Posterior cingulate gyrus (tissue), 11 donors: ENCODE measurements at regions not wholly inside any gene's neighbourhood (a gene's known extent, or its start where the extent isn't known, plus 50 kb on each side); places are given as distances from the start of the nearest gene placed in this dataset.
A peak's percentile ranks its signal among the peaks of the same experiment; 100 is the strongest.

Experiments used
- DNase-seq, 10 donors: peaks; one replicate each; pipeline versions ENCODE4 v3.0.0 to v3.0.0-alpha.2; 2020 to 2021; ENCODE audit warnings: mixed read lengths in 3 of 10
- intact Hi-C: fragments of 100-400 bp; cut with DNase I; formaldehyde crosslinking; loops from one replicate; pipeline ENCODE4 v1.15.1; 2023

DNA sequence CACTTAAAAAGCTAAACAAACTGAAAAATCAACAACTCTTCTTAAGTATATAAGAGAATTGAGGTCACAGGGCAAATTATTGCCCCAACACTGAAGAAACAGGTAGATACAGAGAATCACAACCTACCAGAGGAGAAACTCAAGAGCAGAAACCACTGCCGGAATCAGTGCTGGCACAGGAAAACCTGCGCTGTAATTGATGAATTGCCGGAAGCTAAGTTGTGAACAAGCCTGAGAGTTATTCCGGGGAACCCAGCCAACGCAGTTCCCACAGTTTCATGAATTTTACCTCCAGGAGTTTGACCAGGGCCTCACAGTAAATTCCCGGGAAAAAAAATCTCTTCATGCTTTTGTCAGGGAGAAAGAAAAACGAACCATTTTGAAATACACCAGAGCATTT lies 657.1 kb upstream of the BRINP3 start:
- DNase-seq, result peak in 1 of 10 donors; percentile 30
- intact Hi-C loops, result no loop called here

DNA sequence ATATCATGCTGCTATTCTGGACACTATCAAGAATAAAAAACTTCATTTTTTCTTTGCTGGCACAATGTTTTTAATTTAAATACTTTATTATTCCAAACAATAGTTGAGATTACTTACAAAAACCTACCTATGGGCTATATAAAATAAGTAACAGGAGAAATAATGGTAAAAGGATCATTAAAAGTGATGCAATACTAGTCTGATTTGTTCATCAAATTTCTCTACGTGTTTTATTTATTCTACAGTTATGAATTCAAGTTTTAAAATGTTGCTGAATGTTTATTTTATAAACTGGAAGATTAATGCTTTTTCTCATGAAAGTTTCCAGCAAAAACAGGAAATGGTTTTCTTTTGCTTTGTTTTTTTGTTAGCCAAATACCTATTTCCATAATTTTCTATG lies 662.4 kb upstream of the BRINP3 start:
- no peak for DNase-seq
- intact Hi-C loops, result no loop called here

DNA sequence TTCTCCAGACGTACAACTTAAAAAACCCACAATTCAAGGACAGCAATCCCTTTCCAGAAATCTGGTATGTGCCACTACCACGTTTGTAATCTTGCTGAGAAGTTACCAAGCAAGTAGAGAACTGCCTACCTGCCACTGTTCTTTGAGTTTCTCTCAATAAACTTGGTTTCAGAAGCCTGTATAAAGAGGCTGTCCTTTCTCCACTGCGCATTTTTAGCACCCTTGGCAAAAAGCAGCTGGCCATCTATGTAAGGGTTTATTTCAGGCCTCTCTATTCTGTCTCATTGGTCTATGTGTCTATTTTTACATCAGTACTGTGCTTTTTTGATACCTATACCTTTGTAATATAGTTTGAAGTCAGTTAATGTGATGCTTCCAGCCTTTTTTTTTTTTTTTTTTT lies 665.1 kb upstream of the BRINP3 start:
- intact Hi-C loops, result no loop called here
- no peak for DNase-seq

DNA sequence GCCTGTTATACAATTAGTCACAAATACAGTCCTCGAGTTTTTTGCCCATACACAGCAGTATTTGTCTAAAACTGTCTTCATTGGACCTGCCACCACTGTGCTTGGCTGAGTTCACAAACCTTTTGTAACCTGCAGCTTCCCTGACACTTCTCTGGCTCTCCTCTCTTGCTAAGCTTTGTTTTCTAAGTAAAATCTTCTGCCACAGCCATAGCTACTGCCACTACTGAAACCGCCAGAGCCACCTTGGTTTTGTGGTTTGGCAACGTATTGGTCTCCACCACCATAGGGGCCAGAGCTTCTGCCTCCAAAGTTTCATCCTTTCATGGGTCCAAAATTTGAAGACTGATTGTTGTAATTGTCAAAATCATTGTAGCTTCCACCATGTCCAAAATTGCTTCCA lies 668.2 kb upstream of the BRINP3 start:
- intact Hi-C loops, result no loop called here
- no peak for DNase-seq

DNA sequence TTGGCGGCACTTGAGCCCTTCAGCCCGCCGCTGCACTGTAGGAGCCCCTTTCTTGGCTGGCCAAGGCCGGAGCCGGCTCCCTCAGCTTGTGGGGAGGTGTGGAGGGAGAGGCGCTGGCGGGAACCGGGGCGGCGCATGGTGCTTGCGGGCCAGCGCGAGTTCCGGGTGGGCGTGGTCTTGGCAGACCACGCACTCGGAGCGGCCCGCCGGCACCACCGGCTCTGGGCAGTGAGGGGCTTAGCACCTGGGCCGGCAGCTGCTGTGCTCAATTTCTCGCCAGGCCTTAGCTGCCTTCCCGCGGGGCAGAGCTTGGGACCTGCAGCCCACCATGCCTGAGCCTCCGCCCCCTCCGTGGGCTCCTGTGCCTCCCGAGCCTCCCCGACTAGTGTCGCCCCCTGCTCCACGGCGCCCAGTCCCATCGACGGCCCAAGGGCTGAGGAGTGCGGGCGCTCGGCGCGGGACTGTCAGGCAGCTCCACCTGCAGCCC lies 673.7 kb upstream of the BRINP3 start:
- DNase-seq, result peak in 4 of 10 donors; percentile 6 to 85 (median 64)
- intact Hi-C loops, result no loop called here

DNA sequence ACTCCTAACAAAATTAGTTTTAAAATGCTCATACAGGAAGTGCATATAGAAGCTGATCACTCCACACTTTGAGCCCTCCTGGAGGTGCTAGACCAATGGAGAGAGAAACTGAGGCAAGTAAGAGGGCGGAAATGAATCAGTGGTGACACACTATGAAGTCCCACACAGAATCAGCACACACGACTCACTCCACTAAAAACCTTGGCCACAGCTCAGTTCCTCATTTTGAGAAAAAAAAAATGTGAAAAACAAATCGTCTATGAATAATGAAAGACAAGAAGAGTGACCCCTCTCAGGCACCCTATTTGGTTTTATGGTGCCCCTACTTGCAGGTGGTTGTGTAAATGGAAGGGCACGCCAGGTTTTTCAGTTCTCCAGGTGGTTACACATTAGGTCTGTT lies 675.1 kb upstream of the BRINP3 start:
- intact Hi-C loops, result no loop called here
- no peak for DNase-seq

DNA sequence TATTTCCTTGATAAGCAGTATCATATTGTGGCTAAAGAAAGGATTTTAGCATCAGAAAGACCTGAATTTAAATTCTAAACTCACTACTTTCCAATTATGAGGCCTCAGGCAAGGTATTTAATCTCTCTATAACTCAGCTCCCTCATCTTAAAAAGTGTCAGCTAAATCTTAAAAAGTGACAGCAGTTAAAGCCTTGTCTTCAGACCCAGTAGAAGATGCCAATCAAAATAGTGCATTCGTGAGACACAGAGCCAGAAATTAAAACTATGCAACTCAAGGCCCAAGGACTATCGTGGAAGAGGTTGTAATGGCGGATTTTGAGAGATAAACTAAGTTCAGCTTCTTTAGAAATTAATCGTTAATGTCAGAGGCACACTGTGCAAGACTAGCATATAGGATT lies 677.5 kb upstream of the BRINP3 start:
- no peak for DNase-seq
- intact Hi-C loops, result no loop called here

DNA sequence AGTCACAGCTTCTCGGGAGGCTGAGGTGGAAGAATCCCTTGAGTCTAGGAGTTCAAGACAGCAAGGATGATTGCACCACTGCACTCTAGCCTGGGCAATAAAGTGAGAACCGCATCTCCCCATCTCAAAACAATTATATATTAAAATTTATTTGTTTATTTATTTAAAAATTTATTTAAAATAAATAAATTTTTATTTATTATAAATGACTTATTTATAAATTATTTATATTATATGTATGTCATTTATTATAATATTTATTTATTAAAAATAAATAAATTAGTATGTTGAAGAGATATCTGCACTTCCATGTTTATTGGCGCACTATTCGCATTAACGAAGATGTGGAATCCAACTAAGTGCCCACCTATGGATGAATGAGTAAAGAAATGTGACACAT lies 683.2 kb upstream of the BRINP3 start:
- intact Hi-C loops, result no loop called here
- no peak for DNase-seq

DNA sequence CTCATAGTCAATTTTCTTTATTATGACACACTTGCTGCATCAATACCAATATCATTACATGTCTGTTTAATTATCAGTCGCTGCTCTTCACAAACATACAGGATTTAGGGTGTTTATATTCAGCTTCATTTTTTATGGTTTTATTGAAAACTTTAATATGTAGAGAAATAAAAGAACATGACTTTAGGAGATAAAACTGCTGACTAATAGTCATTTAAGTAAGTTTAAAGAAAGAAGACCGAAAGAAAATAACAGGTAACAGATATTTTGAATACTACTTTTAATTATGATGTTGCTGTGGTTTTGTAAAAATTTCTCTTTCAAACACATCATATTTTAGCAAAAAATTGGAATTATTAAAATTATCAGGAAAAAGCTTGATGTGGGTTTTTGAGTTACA lies 685.1 kb upstream of the BRINP3 start:
- DNase-seq, result no peak
- intact Hi-C loops, result no loop called here

DNA sequence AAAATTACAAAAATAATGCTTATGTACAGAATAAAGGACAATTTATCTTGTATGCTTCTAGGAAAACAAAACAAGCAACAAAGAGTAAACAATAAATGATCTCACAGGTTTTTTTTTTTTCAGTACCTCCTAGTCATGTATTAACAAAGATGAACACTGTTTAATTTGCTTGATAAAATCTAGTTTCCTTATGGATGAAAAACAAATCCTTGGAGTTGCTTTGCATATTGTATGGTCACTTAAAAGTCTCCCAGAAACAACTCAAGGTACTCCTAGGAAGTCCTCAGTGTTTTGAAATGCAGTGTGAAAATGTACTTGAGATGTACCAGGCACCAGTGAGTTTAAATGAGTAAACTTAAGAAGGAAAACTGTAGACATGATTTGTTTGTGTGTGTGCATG lies 686.0 kb upstream of the BRINP3 start:
- DNase-seq, result no peak
- intact Hi-C loops, result no loop called here

DNA sequence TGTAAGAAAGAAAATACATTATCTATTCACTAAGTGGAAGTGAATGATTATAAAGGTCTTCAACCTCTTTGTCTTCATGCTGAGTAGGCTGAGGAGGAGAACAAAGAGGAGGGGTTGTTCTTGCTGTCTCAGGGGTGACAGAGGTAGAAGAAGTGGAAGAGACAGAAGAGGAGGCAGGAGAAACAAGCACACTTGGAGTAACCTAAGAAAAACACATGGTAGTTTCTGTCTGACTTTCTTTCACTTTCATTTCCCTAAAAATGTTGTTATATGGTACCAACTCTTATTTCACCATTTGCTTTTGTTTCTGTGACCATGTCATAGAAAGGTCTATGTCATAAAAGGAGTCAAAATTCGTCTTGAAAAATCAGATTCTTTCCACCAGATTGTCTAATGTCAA lies 696.6 kb upstream of the BRINP3 start:
- intact Hi-C loops, result no loop called here

DNA sequence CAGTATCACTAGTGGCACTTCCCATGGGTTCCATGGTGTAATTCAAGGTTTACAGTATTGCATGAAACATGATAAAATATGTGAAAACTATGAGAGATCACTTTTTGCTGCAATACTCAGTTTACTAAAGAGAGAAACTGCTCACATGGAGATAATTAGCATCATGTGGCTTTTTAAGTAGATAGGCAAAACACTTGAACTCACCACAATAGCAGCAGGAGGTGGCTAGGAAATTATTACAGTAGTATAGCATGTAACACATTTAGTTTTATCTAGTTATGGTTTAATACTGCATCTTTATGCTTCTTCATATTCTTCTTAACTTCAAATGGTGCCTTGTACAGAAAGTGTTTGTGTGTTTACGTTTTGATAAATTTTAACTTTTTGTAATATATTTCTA lies 698.5 kb upstream of the BRINP3 start:
- intact Hi-C loops, result no loop called here
- DNase-seq, result no peak

More for the DNA sequence above, 696.6 kb upstream of the BRINP3 start:
- no peak for DNase-seq

DNA sequence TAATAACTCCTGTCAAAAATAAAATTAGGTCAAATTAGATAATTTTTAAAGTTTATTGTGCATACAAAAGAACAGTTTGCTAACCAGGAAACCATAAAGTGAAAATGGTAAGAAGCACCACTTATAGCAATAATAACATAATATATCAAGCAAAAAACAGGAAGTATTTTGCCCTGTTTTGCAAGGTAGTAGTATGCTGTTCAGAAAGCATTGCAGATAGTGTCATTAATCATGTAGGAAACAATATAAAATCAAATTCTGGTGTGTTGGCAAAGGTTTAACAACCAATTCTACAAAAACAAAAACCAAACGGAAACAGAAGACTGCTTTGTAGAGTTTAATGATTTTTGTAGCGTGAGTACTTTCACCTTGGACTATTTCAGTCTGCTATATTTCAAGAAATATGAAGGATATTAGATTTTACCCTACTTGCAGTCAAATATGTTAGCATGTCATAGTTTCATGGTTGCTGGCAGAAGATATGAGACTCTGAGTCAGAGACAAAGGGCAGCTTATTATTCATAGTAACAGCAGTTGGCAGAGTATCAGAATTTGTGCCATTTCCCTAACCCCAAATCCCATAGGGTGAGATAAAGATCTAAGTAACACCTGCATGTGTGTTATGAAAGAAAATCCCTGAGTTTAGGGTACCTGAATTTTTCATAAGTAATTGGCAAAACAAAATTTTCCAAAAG lies 729.0 kb upstream of the BRINP3 start:
- intact Hi-C loops, result no loop called here
- no peak for DNase-seq

DNA sequence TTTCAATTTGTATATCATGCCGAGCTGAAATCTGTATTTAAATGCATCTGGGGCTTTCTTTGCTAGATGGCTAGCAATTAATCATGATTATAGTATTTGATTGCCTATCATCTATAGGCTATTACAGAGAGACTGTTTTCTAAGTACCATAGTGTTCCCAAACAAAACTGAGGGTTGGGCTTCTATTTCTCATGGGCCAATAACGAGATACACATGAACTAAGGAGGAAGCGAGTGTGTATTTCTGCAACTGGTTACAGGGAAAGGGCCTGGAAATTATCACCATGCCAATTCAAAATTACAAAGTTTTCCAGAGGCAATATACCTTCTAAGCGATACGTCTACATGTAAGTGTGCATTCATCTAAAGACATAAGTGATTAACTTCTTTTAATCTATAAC lies 744.5 kb upstream of the BRINP3 start:
- intact Hi-C loops, result no loop called here
- no peak for DNase-seq

DNA sequence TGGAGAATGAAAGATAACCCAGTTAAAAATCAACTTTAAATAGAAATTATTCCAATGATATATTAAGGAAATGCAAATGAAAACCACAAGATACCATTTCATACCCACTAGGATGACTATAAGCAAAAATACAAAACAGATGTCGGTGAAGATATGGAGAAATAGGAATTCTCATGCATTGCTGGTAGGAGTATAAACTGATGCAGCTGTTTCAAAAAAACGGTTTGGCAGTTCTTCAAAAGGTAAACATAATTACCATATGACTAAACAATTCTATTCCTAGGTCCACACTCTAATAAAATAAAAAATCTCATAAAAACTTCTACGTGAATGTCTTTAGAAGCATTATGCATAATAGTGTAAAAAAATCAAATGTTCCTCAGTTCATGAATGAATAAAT lies 763.3 kb upstream of the BRINP3 start:
- DNase-seq, result no peak
- intact Hi-C loops, result no loop called here

DNA sequence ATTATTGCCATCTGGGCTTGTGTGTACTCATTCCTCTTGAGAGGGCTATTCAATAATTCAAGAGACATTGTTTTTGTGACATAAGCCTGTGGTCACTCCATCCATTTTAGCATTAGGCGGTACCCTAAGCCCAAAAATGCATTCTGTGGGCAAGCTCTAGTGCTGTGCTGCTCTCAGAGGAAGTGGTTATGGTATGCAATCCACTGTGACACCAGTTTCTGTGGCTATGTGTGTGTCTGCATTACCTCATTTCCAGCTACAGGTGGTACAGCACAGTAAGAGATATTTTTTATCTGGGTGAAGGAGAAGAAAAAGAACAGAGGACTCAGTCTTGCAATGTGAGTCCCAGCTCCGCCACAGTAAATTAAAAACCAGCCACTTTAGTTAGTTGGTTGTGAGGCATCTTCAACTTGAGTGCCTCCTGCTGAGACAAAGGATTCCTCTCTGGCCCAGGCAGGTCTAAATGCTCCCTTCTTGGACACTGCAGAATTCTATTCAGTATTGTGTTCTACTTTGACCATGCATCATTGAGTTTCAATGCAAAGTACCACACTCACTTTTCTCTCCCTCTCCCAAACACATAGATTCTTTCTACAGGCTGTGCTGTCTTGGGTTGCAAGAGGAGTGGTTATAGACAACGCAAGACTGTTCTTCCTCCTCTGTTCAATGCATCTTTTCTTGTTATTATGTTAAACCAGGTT lies 777.8 kb upstream of the BRINP3 start:
- DNase-seq, result no peak
- intact Hi-C loops, result no loop called here

DNA sequence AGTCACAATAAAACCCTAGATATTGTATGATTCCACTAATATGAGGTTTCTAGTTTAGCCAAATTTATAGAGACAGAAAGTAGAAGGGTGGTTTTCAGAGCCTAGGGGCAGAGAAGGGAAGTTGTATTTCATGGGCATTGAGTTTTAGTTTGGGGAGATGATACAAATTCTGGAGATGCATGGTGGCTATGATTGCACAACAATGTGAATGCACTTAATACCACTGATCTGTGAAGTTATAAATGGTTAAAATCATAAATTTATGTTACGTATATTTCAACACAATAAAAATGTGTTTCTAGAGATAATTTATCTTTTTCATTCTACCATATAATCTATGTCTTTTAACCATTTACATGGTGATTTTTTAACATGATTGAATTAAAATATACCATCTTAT lies 779.3 kb upstream of the BRINP3 start:
- intact Hi-C loops, result no loop called here
- DNase-seq, result no peak

DNA sequence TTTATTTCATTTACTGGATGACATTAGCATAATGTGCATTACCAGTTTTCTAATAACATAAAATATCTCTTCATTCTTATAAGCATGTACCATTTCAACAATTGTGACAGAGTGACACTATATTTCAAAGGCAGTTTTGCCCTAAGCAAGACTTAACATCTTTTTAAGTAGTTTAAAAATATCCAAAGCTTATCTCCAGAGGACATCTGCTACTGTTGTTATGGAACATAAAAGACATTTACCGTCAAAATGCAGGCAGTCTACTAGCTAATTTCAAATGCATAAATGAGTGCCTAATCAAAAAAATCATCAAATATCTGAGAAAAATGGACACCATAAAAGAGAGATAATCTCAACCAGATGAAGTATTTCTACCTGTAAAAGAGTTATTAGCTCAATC lies 782.4 kb upstream of the BRINP3 start:
- intact Hi-C loops, result no loop called here
- no peak for DNase-seq

DNA sequence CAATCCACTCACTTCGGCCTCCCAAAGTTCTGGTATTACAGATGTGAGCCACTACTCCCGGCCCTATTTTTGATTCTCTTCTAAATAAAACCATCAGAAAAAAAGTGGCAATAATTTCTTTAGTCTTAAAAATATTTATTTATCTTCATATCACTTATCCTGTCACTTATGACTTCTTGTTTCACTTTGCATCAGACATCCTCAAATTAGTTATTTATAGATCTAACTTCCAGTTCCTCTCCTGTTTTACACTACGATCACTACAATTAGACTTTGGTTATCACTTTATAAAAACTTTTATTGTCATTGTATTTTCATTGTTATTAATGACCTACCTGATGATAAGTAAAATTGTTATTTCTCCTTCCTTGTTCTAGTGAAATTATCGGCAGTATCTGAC lies 783.4 kb upstream of the BRINP3 start:
- intact Hi-C loops, result no loop called here
- DNase-seq, result no peak

DNA sequence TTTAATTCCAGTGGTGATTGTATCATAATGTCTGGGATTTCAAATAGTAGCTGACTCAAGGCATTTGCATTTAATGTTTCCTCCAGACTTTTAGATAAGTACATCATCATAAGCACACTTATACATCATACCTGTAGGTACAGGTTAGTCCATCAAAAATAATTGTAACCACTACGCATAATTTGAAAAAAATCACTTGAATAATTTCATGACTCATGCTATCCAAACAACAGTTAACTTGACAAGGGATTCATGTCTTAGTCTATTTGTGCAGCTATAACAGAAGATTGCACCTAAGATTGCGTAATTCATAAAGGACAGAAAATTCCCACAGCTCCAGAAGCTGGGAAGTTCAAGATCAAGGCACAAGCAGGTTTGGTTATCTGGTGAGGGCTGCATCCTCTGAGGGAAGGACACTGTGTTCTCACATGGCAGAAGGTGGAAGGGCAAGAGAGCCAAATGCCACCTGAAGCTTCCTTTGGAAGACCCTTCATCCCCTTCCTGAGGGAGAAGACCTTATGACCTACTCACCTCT lies 801.7 kb upstream of the BRINP3 start:
- DNase-seq, result no peak
- intact Hi-C loops, result no loop called here

DNA sequence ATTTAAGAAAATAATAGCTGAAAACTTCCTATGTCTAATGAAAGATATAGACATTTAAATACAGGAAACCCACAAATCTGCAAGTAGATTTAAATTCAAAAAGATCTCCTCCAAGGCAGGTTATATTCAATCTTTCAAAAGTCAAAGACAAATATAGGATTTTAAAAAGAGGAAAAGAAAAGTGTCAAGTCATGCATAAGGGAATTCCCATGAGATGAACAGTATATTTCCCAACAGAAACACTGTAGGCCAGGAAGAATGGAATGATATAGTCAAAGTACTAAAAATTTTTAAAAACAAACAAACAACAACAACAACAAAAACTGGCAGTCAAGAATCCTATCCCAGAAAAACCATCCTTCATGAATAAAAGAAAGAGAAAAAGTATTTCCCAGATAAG lies 806.5 kb upstream of the BRINP3 start:
- intact Hi-C loops, result no loop called here
- DNase-seq, result no peak

DNA sequence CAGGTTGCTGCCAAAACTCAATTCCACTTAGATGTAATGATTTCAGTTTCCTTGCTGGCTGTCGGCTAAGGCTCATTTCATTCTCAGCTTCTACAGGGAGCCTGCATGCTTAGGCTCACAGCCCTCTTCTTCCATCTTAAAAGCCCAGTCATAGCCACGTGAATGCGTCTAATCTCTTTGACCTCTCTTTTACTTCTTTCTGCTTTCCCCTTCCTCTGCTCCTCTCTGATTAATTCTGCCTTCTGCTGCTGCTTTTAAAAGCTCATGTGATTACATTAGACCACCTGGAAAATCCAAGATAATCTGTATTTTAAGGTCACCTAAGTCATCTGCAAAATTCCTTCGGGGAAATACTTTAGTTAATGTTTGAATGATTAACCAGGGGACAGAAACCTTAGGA lies 812.8 kb upstream of the BRINP3 start:
- intact Hi-C loops, result no loop called here
- no peak for DNase-seq
